Pancreas (tissue), 10 donors: ENCODE measurements at regions not wholly inside any gene's neighbourhood (a gene's known extent, or its start where the extent isn't known, plus 50 kb on each side); places are given as distances from the start of the nearest gene placed in this dataset.
A peak's percentile ranks its signal among the peaks of the same experiment; 100 is the strongest.
"Not testable (repeated sequence)": the region's sequence is repeated elsewhere in the genome, so short reads cannot be mapped to it uniquely, and the experiment has no call there.

Experiments
- ATAC-seq, 4 donors: fragments of 200-7000 bp; cut with Tn5 transposase; one replicate each; pipeline versions ENCODE4 v1.8.0 to v1.9.1; 2020; ENCODE audit warnings: mild to moderate bottlenecking in 4 of 4, moderate library complexity in 4 of 4
- DNase-seq, 6 donors: peaks; one replicate each; pipeline ENCODE4 v3.0.0-alpha.2; 2020
- FAIRE-seq: peaks from 2 replicates; lab custom pipeline; 2012; peaks lifted over from hg19 to GRCh38; lab: Jason Lieb, UNC
- H3K27ac ChIP-seq, 4 donors: fragments of 200-600 bp; sonication (generic); 1 replicate in 3 of 4; 2 replicates in 1 of 4; pipeline versions ENCODE4 v1.5.0 to v1.8.0; 2020
- H3K27me3 ChIP-seq, 4 donors: fragments of 200-600 bp; one replicate each; pipeline ENCODE4 v1.8.0; 2021
- H3K36me3 ChIP-seq, 3 donors: fragments of 200-600 bp; sonication (generic) in 1 of 3; one replicate each; pipeline versions ENCODE4 v1.5.0 to v1.8.0; 2020 to 2021
- H3K4me1 ChIP-seq, 3 donors: fragments of 200-600 bp; one replicate each; pipeline ENCODE4 v1.8.0; 2021
- H3K4me3 ChIP-seq, 4 donors: fragments of 200-600 bp; sonication (generic) in 2 of 4; one replicate each; pipeline versions ENCODE4 v1.5.0 to v1.8.0; 2020 to 2021
- H3K9me3 ChIP-seq, 4 donors: fragments of 200-600 bp; one replicate each; pipeline ENCODE4 v1.8.0; 2021
- WGBS, 2 donors: extraction: QIAGEN DNeasy Blood & Tissue Kit; methylation state at CpG; one replicate each; pipeline ENCODE4 v1.1.7; 2013; 5-methylcytosine and 5-hydroxymethylcytosine counted together
- intact Hi-C, 3 donors: fragments of 100-400 bp; cut with DNase I; formaldehyde crosslinking; loops; one replicate each; pipeline versions ENCODE4 v1.11.1 to v1.14.2; 2022
- donor health status: healthy with polysubstance abuse.
- donor health status: DM: no; HTN: no; CAD: no; lungs with moderate emphysema.
- donor health status: DM: no; HTN: no; CAD: no.
- donor health status: control.
- donor health status: control.
- donor health status: Bipolar disorder and iron deficiency.
- donor health status: DM: yes; HTN: yes; CAD: no.
- donor health status: DM: no; HTN: no; CAD: no.
- donor health status: DM: no; HTN: no; CAD: no.
- donor health status: DM: yes; HTN: yes; CAD: no.

DNA sequence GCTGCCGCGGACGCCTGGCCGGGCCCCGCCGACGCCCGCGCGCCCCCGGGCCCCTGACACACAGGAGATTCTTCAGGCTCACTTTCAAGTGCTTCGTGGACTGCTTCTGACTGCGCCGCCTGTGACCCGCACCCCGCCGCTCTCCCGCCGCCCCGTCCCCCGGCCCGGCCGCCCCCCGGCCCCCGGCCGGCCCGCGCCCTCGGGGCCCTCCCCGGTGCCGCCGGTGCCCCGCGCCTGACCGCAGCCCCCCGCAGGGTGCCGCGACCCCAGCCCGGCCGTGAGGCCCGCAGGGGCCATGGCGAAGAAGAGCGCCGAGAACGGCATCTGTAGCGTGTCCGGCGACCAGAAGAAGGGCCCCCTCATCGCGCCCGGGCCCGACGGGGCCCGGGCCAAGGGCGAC lies 516.3 kb downstream of the TP53TG3F start:
- H3K36me3 ChIP-seq, H3K9me3 ChIP-seq, DNase-seq, H3K27ac ChIP-seq, ATAC-seq, FAIRE-seq, H3K4me3 ChIP-seq, H3K4me1 ChIP-seq, H3K27me3 ChIP-seq, intact Hi-C loops: not testable (repeated sequence)
- WGBS, 2 donors: no CpG with 5 or more reads among the region's 55 CpGs

DNA sequence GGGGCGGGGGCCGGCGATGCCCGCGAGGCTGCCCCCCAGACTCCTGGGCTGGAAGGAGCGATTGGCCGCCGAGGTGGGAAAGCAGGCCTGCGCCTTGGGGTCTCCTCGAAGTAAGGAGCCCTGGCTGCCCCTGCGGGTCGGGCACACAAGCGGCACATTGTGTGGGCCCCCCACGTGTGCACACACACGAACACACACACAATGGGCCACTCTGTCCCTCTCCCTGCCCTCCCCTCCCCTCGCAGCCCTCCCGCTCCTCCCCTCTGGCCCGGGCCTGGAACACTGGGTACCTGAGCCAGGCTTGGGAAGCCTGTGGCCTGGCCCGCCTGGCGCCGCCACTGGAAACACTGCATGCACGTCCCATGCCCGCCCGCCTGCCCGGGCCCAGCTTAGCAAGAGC lies 517.1 kb downstream of the TP53TG3F start:
- H3K4me1 ChIP-seq, H3K27me3 ChIP-seq, intact Hi-C loops, H3K4me3 ChIP-seq, H3K9me3 ChIP-seq, ATAC-seq, H3K27ac ChIP-seq, H3K36me3 ChIP-seq, FAIRE-seq: not testable (repeated sequence)
- WGBS, 2 donors: 68 to 71% methylated on average over 8 to 18 of the region's 25 CpGs
- DNase-seq: peak in 1 of 6 donors; percentile 17

DNA sequence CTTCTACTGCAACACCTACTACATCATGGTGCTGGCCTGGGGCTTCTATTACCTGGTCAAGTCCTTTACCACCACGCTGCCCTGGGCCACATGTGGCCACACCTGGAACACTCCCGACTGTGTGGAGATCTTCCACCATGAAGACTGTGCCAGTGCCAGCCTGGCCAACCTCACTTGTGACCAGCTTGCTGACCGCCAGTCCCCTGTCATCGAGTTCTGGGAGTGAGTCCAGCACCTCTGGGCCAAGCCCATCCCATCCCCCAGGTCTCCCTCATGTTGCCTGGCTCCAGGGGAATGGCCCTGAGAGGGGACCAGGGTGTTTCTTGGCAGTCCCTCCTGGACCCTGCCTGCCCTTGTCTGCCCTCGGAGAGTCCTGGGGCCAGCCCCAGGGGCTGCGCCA lies 519.4 kb downstream of the TP53TG3F start:
- H3K4me3 ChIP-seq, H3K9me3 ChIP-seq, DNase-seq, intact Hi-C loops, ATAC-seq, H3K27ac ChIP-seq, H3K27me3 ChIP-seq, H3K36me3 ChIP-seq, FAIRE-seq, H3K4me1 ChIP-seq: not testable (repeated sequence)
- WGBS, 2 donors: 41 to 47% methylated on average over 2 to 4 of the region's 6 CpGs

DNA sequence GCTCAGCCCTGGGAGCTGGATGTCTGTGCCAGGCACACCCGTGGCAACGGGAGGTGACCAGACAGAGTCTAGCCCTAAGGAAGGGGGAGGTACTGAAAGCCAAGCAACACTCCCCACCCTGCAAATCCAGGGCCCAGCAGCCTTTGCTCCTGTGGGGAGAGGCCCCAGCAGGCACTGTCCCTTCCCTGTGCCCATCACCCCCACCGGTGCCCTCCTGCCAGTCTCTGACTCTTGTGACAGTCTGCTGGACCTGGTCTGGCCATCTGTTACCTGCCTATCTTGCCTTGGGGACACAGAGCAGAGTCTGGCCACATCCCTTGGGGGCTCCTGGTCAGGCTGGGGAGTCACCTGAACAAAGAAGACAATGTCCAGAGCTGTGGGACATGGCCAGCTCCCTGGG lies 520.2 kb downstream of the TP53TG3F start:
- FAIRE-seq, H3K36me3 ChIP-seq, H3K4me1 ChIP-seq: not testable (repeated sequence)

DNA sequence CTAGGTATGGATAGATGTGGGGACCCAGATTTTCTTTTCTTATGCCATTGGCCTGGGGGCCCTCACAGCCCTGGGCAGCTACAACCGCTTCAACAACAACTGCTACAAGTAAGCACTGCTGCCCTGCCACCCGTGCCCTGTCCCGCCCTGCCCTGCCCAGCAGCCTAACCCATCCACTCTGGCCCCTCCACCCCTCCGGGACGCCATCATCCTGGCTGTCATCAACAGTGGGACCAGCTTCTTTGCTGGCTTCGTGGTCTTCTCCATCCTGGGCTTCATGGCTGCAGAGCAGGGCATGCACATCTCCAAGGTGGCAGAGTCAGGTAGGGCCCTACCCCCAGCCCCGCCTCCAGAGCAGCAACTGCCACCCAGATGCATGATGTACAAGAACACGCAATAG lies 521.3 kb downstream of the TP53TG3F start:
- H3K27me3 ChIP-seq, H3K9me3 ChIP-seq, H3K4me3 ChIP-seq, ATAC-seq, H3K36me3 ChIP-seq, H3K4me1 ChIP-seq, intact Hi-C loops, H3K27ac ChIP-seq, FAIRE-seq: not testable (repeated sequence)
- WGBS, 2 donors: 43 to 89% methylated on average over 3 to 4 of the region's 8 CpGs
- DNase-seq: peak in 1 of 6 donors; percentile 29

More for the DNA sequence above, 520.2 kb downstream of the TP53TG3F start:
- ATAC-seq, intact Hi-C loops, H3K9me3 ChIP-seq, H3K27me3 ChIP-seq, DNase-seq, H3K27ac ChIP-seq, H3K4me3 ChIP-seq: not testable (repeated sequence)
- WGBS, 2 donors: no CpG with 5 or more reads among the region's 3 CpGs

DNA sequence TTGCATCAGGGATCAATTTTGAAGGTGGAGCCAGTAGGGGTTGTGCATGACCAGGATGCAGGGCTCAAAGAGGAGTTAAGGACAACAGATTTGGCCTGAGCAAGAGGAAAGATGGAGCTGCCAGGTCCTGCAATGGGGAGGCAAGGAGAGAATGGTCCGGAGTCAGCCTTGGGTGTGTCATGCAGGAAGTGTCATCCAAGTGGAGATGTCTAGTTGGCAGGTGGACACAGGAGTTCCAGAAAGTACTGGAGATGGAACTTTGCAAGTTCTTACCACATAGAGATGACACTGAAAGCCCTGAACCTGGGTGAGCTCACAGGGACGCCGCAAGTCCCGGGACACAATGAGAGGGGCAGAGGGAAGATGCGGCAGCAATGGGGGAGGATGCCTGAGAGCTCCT lies 525.0 kb downstream of the TP53TG3F start:
- H3K36me3 ChIP-seq, H3K4me3 ChIP-seq, DNase-seq, FAIRE-seq, H3K4me1 ChIP-seq, H3K27ac ChIP-seq, ATAC-seq, H3K9me3 ChIP-seq, intact Hi-C loops, H3K27me3 ChIP-seq: not testable (repeated sequence)
- WGBS, 2 donors: no CpG with 5 or more reads among the region's 5 CpGs

DNA sequence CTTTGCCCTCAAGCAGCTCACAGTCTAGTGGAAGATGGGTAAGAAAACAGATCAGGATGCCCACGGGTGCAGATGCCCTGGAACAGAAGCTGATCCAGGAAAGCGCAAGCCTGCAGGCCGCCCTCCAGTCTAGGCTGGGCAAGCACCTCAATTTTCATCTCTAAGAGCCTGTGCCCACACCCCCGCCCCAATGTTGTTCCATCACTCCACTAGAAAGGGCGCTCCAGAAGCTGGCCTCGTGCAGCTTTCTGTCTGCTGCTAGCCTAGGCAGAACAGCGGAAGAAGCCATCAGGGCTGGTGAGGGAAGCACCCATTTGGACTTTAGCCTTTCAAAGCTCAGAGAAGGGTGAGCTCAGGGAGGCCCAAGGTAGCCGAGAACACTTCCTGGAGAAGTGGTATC lies 527.1 kb downstream of the TP53TG3F start:
- ATAC-seq, H3K4me3 ChIP-seq, H3K27me3 ChIP-seq, FAIRE-seq, H3K36me3 ChIP-seq, H3K4me1 ChIP-seq, H3K9me3 ChIP-seq, H3K27ac ChIP-seq, intact Hi-C loops: not testable (repeated sequence)
- DNase-seq: peak in 1 of 6 donors; percentile 24
- 67 to 68% methylated on average over 5 to 6 of the region's 8 CpGs for WGBS, 2 donors

DNA sequence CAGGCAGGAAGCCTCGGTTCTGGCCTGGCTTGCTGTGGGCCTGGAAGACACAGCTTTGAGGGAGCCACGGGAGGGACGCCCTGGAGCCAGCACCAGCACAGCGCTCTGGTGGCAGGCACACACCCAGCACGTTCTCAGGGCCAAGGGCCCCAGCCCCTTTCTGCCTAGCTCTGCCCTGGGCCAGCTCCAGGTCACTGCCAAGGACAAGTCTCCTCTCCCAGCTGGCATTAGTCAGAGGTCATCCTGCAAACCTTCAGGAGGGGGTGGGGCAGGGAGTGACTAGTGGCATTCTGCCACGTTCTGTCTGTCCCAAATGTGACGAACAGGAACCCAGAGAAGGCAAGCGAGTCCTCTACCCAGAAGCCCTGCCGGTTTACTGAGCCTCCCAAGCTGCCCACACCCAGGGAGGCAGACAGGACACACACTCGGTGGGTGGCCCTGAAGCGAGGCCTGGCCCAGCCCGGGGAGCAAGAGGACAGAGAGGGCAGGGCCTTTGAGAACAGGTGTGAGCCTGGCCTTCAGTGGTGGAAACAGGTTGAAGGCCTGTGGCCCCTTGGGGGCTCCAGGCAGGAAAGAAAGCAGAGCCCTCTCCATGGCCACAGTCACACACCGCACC lies 528.0 kb downstream of the TP53TG3F start:
- intact Hi-C loops, ATAC-seq, FAIRE-seq, H3K9me3 ChIP-seq, H3K36me3 ChIP-seq, H3K27me3 ChIP-seq, H3K4me3 ChIP-seq, H3K4me1 ChIP-seq, H3K27ac ChIP-seq: not testable (repeated sequence)
- WGBS, 2 donors: 52 to 87% methylated on average over 4 to 8 of the region's 13 CpGs
- DNase-seq: peak in 1 of 6 donors; percentile 20

DNA sequence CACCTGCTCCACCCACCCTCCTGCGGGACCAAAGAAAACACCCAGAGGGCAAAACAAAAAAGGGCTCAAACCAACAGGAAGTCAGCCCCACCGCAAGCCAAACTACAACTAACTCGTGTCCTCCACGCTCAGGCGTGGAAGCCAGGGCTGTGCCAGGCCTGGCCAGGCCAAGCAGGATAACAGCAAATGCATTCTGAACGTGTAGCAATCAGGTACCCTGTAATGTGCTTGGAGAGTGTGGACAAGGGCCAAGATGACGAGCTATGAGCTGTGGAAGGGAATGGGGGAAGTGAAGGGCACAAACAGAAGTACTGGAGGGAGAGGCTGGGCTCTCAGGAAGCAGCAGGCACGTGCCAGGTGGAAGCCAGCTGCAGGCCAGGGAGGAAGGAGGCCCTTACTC lies 528.6 kb downstream of the TP53TG3F start:
- intact Hi-C loops, H3K27ac ChIP-seq, H3K4me1 ChIP-seq, DNase-seq, H3K9me3 ChIP-seq, H3K4me3 ChIP-seq, FAIRE-seq, H3K36me3 ChIP-seq, H3K27me3 ChIP-seq, ATAC-seq: not testable (repeated sequence)
- WGBS, 2 donors: no CpG with 5 or more reads among the region's 8 CpGs

DNA sequence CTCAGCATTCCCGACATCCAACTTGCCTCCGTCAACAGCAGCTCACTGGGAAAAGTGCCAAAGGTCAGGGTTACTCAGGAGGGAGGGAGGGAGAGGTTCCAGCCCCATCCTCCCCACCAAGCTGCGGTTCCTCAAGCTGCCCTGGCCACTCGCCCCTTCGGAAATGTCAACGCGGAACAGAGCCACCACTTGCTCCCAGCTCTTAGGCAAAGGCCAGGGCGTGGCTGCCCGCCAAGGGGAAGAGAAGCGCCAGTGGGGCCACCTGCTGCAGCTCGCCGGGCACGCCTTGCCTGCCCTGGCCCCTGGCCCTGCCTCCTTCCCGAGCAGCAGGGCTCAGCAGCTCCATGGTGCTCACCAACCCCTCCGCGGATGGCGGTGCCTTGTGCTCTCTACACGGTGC lies 531.1 kb downstream of the TP53TG3F start:
- FAIRE-seq: not testable (repeated sequence)

DNA sequence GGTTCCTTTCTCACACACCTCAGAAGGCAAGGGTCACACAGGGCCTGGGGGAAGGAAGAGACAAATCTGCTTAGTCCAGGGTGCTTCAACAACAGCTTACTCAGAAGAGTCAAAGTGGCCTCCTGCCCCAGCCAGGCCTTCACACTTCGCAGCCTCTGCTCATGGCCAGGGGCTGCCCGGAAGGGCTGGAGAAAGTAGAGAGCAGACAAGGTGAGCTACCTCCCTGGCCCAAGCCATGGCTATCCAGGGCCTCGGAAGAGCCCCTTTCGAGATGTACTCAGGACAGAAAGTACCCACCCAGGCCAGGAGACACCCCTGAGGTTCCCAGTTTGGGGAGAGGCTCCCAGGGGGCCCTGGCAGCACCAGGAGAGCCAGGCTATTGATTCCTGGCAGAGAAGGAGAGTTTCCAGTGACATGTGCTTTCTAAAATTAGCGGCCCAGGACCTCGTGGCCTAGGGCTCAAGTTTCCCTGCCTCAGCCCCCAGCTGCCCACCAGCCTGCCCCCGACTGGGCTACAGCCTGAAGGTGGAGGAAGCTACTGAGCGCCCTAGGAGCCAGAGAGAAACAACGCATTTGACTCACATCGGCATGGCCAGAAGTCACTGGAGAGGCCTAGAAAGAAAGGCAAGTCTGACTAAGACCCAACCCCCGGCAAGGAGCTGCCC lies 533.2 kb downstream of the TP53TG3F start:
- H3K36me3 ChIP-seq, H3K4me3 ChIP-seq, H3K9me3 ChIP-seq, intact Hi-C loops, ATAC-seq, FAIRE-seq, H3K27me3 ChIP-seq, H3K4me1 ChIP-seq, H3K27ac ChIP-seq: not testable (repeated sequence)
- peak in 2 of 6 donors; percentile 17 to 38 for DNase-seq
- WGBS, 2 donors: 60 to 69% methylated on average over 10 to 11 of the region's 11 CpGs

More for the DNA sequence above, 531.1 kb downstream of the TP53TG3F start:
- ATAC-seq, H3K4me1 ChIP-seq, H3K9me3 ChIP-seq, H3K27ac ChIP-seq, H3K36me3 ChIP-seq, DNase-seq, H3K4me3 ChIP-seq, intact Hi-C loops, H3K27me3 ChIP-seq: not testable (repeated sequence)
- WGBS, 2 donors: no CpG with 5 or more reads among the region's 18 CpGs

DNA sequence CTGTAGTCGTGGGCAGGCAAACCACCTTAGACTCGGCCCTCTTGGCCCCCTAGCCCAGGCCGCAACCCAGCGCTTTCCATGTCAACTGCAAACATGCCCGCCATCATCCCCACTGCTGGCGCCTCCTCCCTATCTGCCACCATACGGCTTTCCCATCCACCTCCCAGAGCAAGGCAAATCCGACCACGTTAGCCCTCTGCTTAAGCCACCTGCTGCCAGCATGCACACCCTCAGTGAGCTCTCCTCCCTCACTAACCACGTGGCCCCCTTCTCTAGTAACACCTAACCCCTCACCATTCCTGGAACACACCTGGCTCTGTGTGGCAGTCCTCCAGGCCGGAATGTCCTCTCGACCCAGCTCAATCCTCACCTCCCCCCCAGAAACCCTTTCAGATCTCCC lies 534.8 kb downstream of the TP53TG3F start:
- H3K27me3 ChIP-seq, intact Hi-C loops, H3K27ac ChIP-seq, H3K36me3 ChIP-seq, H3K4me1 ChIP-seq, FAIRE-seq, H3K9me3 ChIP-seq, ATAC-seq, H3K4me3 ChIP-seq: not testable (repeated sequence)
- 50 to 65% methylated on average over 8 to 11 of the region's 12 CpGs for WGBS, 2 donors
- peak in 1 of 6 donors; percentile 14 for DNase-seq
